ENCODE measurements at regions not wholly inside any gene's neighbourhood (a gene's known extent, or its start where the extent isn't known, plus 50 kb on each side); places are given as distances from the start of the nearest gene placed in this dataset.

- TF ChIP-seq CTCF (IDR thresholded peaks at IDR 0.05; ENCODE audit: insufficient read depth, missing control alignments) = no peak
- DNase-seq (ENCODE audit: insufficient read length, low spot score) = no peak
- no peak for FAIRE-seq
These were observed 338.8 kb upstream of the SEMA6D start for GRCh38 chr15:47378527-47378926.

- DNase-seq (ENCODE audit: insufficient read length, low spot score) = no peak
- no peak for TF ChIP-seq CTCF (IDR thresholded peaks at IDR 0.05; ENCODE audit: insufficient read depth, missing control alignments)
- no peak for FAIRE-seq
These were observed 334.2 kb upstream of the SEMA6D start for GRCh38 chr15:47383102-47383501.

- no peak for FAIRE-seq
- no peak for TF ChIP-seq CTCF (IDR thresholded peaks at IDR 0.05; ENCODE audit: insufficient read depth, missing control alignments)
- no peak for DNase-seq (ENCODE audit: insufficient read length, low spot score)
These were observed 333.5 kb upstream of the SEMA6D start for GRCh38 chr15:47383801-47384200.

GRCh38 chr15:47384341-47384740 lies 333.0 kb upstream of the SEMA6D start:
- TF ChIP-seq CTCF (IDR thresholded peaks at IDR 0.05; ENCODE audit: insufficient read depth, missing control alignments) = no peak
- FAIRE-seq = no peak
- DNase-seq (ENCODE audit: insufficient read length, low spot score) = no peak

GRCh38 chr15:47384776-47385175 lies 332.5 kb upstream of the SEMA6D start:
- TF ChIP-seq CTCF (IDR thresholded peaks at IDR 0.05; ENCODE audit: insufficient read depth, missing control alignments) = no peak
- FAIRE-seq = no peak
- no peak for DNase-seq (ENCODE audit: insufficient read length, low spot score)

GRCh38 chr15:47386459-47386858 lies 330.8 kb upstream of the SEMA6D start:
- FAIRE-seq = no peak
- TF ChIP-seq CTCF (IDR thresholded peaks at IDR 0.05; ENCODE audit: insufficient read depth, missing control alignments) = no peak
- DNase-seq (ENCODE audit: insufficient read length, low spot score) = no peak

GRCh38 chr15:47388299-47388698 lies 329.0 kb upstream of the SEMA6D start:
- FAIRE-seq (no peak), DNase-seq (ENCODE audit: insufficient read length, low spot score) (no peak)
- TF ChIP-seq CTCF (IDR thresholded peaks at IDR 0.05; ENCODE audit: insufficient read depth, missing control alignments) = no peak

Measured in D721Med (cell line).